ENCODE measurements at regions not wholly inside any gene's neighbourhood (a gene's known extent, or its start where the extent isn't known, plus 50 kb on each side); places are given as distances from the start of the nearest gene placed in this dataset.

GRCh38 chr4:176441594-176441993 lies 121.8 kb downstream of the SPCS3 start:
- no peak for DNase-seq (ENCODE audit: low read depth)

GRCh38 chr4:176443117-176443516 lies 123.4 kb downstream of the SPCS3 start:
- DNase-seq (ENCODE audit: low read depth) = peak; percentile 89

- DNase-seq (ENCODE audit: low read depth) = peak; percentile 49
Observed at GRCh38 chr4:176443646-176444409, 124.1 kb downstream of the SPCS3 start.

- DNase-seq (ENCODE audit: low read depth) = peak; percentile 28
Observed at GRCh38 chr4:176444741-176445140, 125.0 kb downstream of the SPCS3 start.

- no peak for DNase-seq (ENCODE audit: low read depth)
Observed at GRCh38 chr4:176448761-176449160, 129.0 kb downstream of the SPCS3 start.

- no peak for DNase-seq (ENCODE audit: low read depth)
Observed at GRCh38 chr4:176451443-176451842, 131.7 kb downstream of the SPCS3 start.

GRCh38 chr4:176453079-176453478 lies 133.3 kb downstream of the SPCS3 start:
- no peak for DNase-seq (ENCODE audit: low read depth)

GRCh38 chr4:176453658-176454057 lies 133.9 kb downstream of the SPCS3 start:
- DNase-seq (ENCODE audit: low read depth) = no peak

- DNase-seq (ENCODE audit: low read depth) = no peak
Observed at GRCh38 chr4:176464748-176465147, 145.0 kb downstream of the SPCS3 start.

- DNase-seq (ENCODE audit: low read depth) = peak; percentile 22
Observed at GRCh38 chr4:176467001-176467400, 147.2 kb downstream of the SPCS3 start.

GRCh38 chr4:176469546-176469945 lies 149.8 kb downstream of the SPCS3 start:
- DNase-seq (ENCODE audit: low read depth) = no peak

- no peak for DNase-seq (ENCODE audit: low read depth)
Observed at GRCh38 chr4:176470671-176471070, 150.9 kb downstream of the SPCS3 start.

GRCh38 chr4:176475067-176475466 lies 155.3 kb downstream of the SPCS3 start:
- no peak for DNase-seq (ENCODE audit: low read depth)

GRCh38 chr4:176478076-176478475 lies 158.3 kb downstream of the SPCS3 start:
- DNase-seq (ENCODE audit: low read depth) = no peak

GRCh38 chr4:176479767-176480166 lies 160.0 kb downstream of the SPCS3 start:
- no peak for DNase-seq (ENCODE audit: low read depth)

- no peak for DNase-seq (ENCODE audit: low read depth)
Observed at GRCh38 chr4:176482972-176483371, 163.2 kb downstream of the SPCS3 start.

- no peak for DNase-seq (ENCODE audit: low read depth)
Observed at GRCh38 chr4:176484301-176484984, 164.7 kb downstream of the SPCS3 start.

GRCh38 chr4:176489001-176489400 lies 169.2 kb downstream of the SPCS3 start:
- DNase-seq (ENCODE audit: low read depth) = no peak

GRCh38 chr4:176492646-176493302 lies 173.0 kb downstream of the SPCS3 start:
- no peak for DNase-seq (ENCODE audit: low read depth)

GRCh38 chr4:176498617-176499256 lies 179.0 kb downstream of the SPCS3 start:
- DNase-seq (ENCODE audit: low read depth) = peak; percentile 21

- DNase-seq (ENCODE audit: low read depth) = peak; percentile 31
Observed at GRCh38 chr4:176499518-176499917, 179.8 kb downstream of the SPCS3 start.

GRCh38 chr4:176500894-176501293 lies 181.1 kb downstream of the SPCS3 start:
- no peak for DNase-seq (ENCODE audit: low read depth)

Data from myocyte (in vitro differentiated cells).